SJSA1 (cell line): ENCODE measurements at regions not wholly inside any gene's neighbourhood (a gene's known extent, or its start where the extent isn't known, plus 50 kb on each side); places are given as distances from the start of the nearest gene placed in this dataset.

Experiments used
- DNase-seq, 2 experiments: peaks; one replicate each; pipeline ENCODE4 v3.0.0-alpha.2; 2015 to 2020; ENCODE audit warnings: low spot score in 2 of 2, low read depth in 1 of 2
- H3K27ac ChIP-seq: fragments of 250-450 bp; sonication (Bioruptor Pico); 2 replicates; pipeline ENCODE4 v1.5.1; 2020; ENCODE audit warnings: mild to moderate bottlenecking, moderate library complexity
- H3K27me3 ChIP-seq: fragments of 250-450 bp; sonication (Bioruptor Pico); replicated peaks from 2 replicates; pipeline ENCODE4 v1.5.1; 2020; ENCODE audit warnings: mild to moderate bottlenecking, moderate library complexity
- H3K36me3 ChIP-seq: fragments of 250-450 bp; sonication (Bioruptor Pico); 2 replicates; pipeline ENCODE4 v1.5.1; 2020; ENCODE audit warnings: mild to moderate bottlenecking
- H3K4me1 ChIP-seq: fragments of 250-450 bp; sonication (Bioruptor Pico); replicated peaks from 2 replicates; pipeline ENCODE4 v1.6.1; 2021; ENCODE audit warnings: mild to moderate bottlenecking
- H3K4me3 ChIP-seq: fragments of 250-450 bp; sonication (Bioruptor Pico); 2 replicates; pipeline ENCODE4 v1.5.1; 2020; ENCODE audit warnings: mild to moderate bottlenecking
- H3K9me3 ChIP-seq: fragments of 250-450 bp; sonication (Bioruptor Pico); replicated peaks from 2 replicates; pipeline ENCODE4 v1.5.1; 2020; ENCODE audit warnings: mild to moderate bottlenecking

DNA sequence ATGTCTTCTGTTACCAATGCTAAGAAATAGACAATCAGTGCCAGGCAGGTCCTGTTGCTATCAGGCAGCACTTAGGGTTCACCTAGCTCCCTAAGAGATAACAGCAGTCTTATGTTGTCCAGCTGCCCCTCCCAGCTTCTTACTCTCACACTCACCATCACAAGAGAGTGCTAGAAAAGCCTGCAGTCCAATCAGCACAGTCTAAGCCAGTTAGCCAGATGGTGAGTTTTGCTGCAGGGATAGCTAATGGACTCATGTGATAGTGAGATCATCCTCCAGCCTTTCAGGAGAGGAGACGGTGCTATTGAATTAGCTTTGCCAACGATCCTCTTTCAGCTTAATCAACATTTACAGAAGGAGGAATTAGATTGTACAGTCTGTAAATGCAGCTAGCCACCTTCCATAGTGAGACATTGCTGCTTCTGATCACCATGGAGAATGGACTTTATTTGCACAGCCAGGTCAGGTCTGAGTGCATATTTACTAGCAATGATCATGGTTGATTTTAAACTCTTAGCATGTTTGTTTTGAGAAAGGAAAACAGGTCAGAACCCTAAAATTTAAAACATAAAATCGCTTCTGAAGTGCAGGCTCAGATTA is 438.3 kb downstream of the CENPC start:
- no peaks in the 10 kb centered on the region for H3K36me3 ChIP-seq
- no peaks in the 10 kb centered on the region; the same call in 1 of the 2 replicates for H3K27me3 ChIP-seq
- no peak for DNase-seq
- H3K9me3 ChIP-seq = no peaks in the 10 kb centered on the region
- H3K27ac ChIP-seq = no peak overlapping the region
- H3K4me1 ChIP-seq = no peaks in the 10 kb centered on the region
- H3K4me3 ChIP-seq = no peak overlapping the region

DNA sequence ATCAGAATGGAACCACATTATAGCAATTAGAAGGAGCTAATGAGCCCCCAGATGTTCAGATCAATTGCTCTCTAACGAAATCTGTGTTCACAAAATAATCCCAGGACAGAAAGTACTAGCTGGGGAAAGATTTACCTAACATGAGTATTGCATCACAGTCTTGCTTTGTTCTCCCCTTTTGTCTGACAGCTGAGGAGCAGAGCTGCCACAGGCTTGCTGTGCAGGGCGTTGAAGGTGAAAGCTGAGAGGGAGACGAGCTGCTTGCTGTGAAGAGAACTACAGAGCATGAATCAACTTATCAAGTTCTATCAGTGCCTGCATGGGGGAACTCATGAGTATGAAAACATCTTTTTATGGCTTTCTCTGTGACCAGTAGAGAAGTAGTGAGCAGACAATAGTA is 441.2 kb downstream of the CENPC start:
- Histone ChIP-seq H3K4me3 (no peak overlapping the region), H3K36me3 (no peaks in the 10 kb centered on the region), H3K27me3 (no peaks in the 10 kb centered on the region), H3K4me1 (no peaks in the 10 kb centered on the region), H3K9me3 (peaks cover 4% of the 10 kb centered on the region; the same call in 1 of the 2 replicates), H3K27ac (no peak overlapping the region)
- DNase-seq = no peak

GRCh38 chr4:67103001-67103747 is 442.1 kb downstream of the CENPC start:
- no peak overlapping the region for H3K27ac ChIP-seq
- peaks cover 4% of the 10 kb centered on the region; the same call in 1 of the 2 replicates for H3K9me3 ChIP-seq
- H3K4me1 ChIP-seq = no peaks in the 10 kb centered on the region
- no peak for DNase-seq
- no peaks in the 10 kb centered on the region for H3K36me3 ChIP-seq
- no peak overlapping the region for H3K4me3 ChIP-seq
- no peaks in the 10 kb centered on the region for H3K27me3 ChIP-seq

DNA sequence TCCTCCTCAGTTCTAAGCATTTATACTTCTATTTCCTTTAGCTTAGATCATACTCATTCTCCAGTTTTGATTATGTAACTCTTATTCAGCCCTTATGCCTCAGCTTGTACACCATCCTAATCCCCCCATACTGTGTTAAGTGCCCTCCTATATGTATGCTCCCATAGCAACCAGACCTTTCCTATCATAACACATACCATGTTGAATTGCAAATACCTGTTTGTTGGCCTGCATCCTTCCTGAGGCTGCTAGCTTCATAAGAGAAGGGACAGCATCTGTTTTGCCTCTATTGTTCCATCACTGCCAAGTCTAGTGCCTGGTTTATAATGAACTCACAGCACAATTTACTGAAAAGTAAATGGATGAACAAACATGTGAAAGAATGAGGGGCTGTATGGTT is 443.7 kb downstream of the CENPC start:
- H3K27me3 ChIP-seq = no peaks in the 10 kb centered on the region
- peaks cover 4% of the 10 kb centered on the region; the same call in 1 of the 2 replicates for H3K9me3 ChIP-seq
- no peaks in the 10 kb centered on the region for H3K36me3 ChIP-seq
- no peaks in the 10 kb centered on the region for H3K4me1 ChIP-seq
- H3K27ac ChIP-seq = no peak overlapping the region
- H3K4me3 ChIP-seq = no peak overlapping the region
- DNase-seq = no peak

- no peaks in the 10 kb centered on the region for H3K4me1 ChIP-seq
- no peak for DNase-seq
- H3K4me3 ChIP-seq = no peak overlapping the region
- H3K27ac ChIP-seq = no peak overlapping the region
- no peaks in the 10 kb centered on the region; the same call in 1 of the 2 replicates for H3K27me3 ChIP-seq
- H3K36me3 ChIP-seq = no peaks in the 10 kb centered on the region
- H3K9me3 ChIP-seq = no peaks in the 10 kb centered on the region
Measured at GRCh38 chr4:67092351-67092750, 453.0 kb downstream of the CENPC start.

GRCh38 chr4:67091673-67092072 is 453.6 kb downstream of the CENPC start:
- H3K9me3 ChIP-seq = no peaks in the 10 kb centered on the region
- no peaks in the 10 kb centered on the region; the same call in 1 of the 2 replicates for H3K27me3 ChIP-seq
- no peaks in the 10 kb centered on the region for H3K36me3 ChIP-seq
- H3K27ac ChIP-seq = no peak overlapping the region
- H3K4me1 ChIP-seq = no peaks in the 10 kb centered on the region
- DNase-seq = no peak
- no peak overlapping the region for H3K4me3 ChIP-seq

- Histone ChIP-seq H3K4me3 (no peak overlapping the region), H3K4me1 (no peaks in the 10 kb centered on the region), H3K36me3 (no peaks in the 10 kb centered on the region), H3K9me3 (no peaks in the 10 kb centered on the region), H3K27ac (no peak overlapping the region), H3K27me3 (no peaks in the 10 kb centered on the region; the same call in 1 of the 2 replicates)
- no peak for DNase-seq
Measured at GRCh38 chr4:67087897-67088296, 457.4 kb downstream of the CENPC start.

DNA sequence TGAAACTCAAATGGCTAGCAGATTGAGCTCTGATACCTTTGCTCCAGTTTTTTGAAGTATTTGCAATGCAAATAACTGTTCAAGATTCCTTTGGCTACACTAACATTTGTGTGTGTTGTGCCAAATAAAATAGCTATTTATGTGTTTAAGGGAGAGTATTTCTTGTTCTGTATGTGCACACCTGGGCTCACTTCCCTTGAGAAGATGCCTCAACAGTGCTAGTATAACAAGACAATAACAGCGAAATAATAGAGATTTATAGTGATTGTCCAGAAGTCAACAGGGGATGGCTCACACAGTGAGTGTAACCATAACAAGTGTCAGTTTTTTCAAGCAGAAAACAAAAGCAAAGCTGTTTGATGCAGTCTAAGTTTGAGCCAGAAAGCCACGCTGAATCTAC is 460.5 kb downstream of the CENPC start:
- no peaks in the 10 kb centered on the region for H3K36me3 ChIP-seq
- no peak overlapping the region for H3K27ac ChIP-seq
- DNase-seq = no peak
- 0 out of 2 replicates have a peak, but pooled peaks cover 5% of the 10 kb centered on the region for H3K4me1 ChIP-seq
- H3K27me3 ChIP-seq = no peaks in the 10 kb centered on the region; the same call in 1 of the 2 replicates
- H3K4me3 ChIP-seq = no peak overlapping the region
- no peaks in the 10 kb centered on the region for H3K9me3 ChIP-seq

GRCh38 chr4:67083496-67083895 is 461.8 kb downstream of the CENPC start:
- Histone ChIP-seq H3K27me3 (no peaks in the 10 kb centered on the region), H3K4me3 (no peak overlapping the region), H3K9me3 (no peaks in the 10 kb centered on the region), H3K36me3 (no peaks in the 10 kb centered on the region), H3K27ac (no peak overlapping the region), H3K4me1 (0 out of 2 replicates have a peak, but pooled peaks cover 7% of the 10 kb centered on the region)
- no peak for DNase-seq

GRCh38 chr4:67082746-67083145 is 462.6 kb downstream of the CENPC start:
- Histone ChIP-seq H3K27me3 (no peaks in the 10 kb centered on the region), H3K9me3 (no peaks in the 10 kb centered on the region), H3K27ac (no peak overlapping the region), H3K4me3 (no peak overlapping the region), H3K4me1 (0 out of 2 replicates have a peak, but pooled peaks cover 7% of the 10 kb centered on the region), H3K36me3 (no peaks in the 10 kb centered on the region)
- no peak for DNase-seq

DNA sequence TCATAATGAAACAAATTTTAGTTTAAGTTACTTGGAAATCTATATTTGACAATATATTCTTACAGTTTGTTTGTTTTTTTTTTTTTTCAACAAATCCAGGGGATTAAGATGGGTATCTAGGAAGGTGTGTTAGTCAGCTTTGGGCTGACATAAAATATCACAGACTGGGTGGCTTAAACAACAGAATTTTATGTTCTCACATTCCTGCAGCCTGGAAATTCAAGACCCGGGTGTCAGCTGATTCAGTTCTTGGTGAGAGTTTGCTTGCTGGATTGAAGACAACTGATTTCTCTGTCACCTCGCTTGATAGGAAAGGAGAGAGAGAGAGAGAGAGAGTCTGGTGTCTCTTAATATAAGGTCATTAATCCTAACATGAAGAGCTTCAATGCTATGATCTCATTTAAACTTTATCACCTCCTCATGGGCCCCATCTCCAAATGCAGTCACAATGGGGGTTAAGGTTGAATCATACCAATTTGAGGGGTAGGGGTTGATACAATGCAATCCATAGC is 465.2 kb downstream of the CENPC start:
- H3K4me1 ChIP-seq = 0 out of 2 replicates have a peak, but pooled peaks cover 7% of the 10 kb centered on the region
- no peaks in the 10 kb centered on the region for H3K36me3 ChIP-seq
- DNase-seq = peak in 1 of 2 experiments; percentile 25
- H3K9me3 ChIP-seq = no peaks in the 10 kb centered on the region
- no peak overlapping the region for H3K27ac ChIP-seq
- H3K4me3 ChIP-seq = no peak overlapping the region
- no peaks in the 10 kb centered on the region for H3K27me3 ChIP-seq

GRCh38 chr4:67071641-67072040 is 473.7 kb downstream of the CENPC start:
- H3K9me3 ChIP-seq = no peaks in the 10 kb centered on the region
- H3K27me3 ChIP-seq = no peaks in the 10 kb centered on the region
- H3K27ac ChIP-seq = no peak overlapping the region
- no peaks in the 10 kb centered on the region for H3K36me3 ChIP-seq
- no peaks in the 10 kb centered on the region for H3K4me1 ChIP-seq
- no peak overlapping the region for H3K4me3 ChIP-seq
- DNase-seq = no peak

GRCh38 chr4:67055319-67055718 is 490.0 kb downstream of the CENPC start:
- Histone ChIP-seq H3K36me3 (no peaks in the 10 kb centered on the region), H3K4me3 (no peak overlapping the region), H3K27ac (no peak overlapping the region), H3K27me3 (no peaks in the 10 kb centered on the region), H3K9me3 (no peaks in the 10 kb centered on the region), H3K4me1 (no peaks in the 10 kb centered on the region)
- no peak for DNase-seq

DNA sequence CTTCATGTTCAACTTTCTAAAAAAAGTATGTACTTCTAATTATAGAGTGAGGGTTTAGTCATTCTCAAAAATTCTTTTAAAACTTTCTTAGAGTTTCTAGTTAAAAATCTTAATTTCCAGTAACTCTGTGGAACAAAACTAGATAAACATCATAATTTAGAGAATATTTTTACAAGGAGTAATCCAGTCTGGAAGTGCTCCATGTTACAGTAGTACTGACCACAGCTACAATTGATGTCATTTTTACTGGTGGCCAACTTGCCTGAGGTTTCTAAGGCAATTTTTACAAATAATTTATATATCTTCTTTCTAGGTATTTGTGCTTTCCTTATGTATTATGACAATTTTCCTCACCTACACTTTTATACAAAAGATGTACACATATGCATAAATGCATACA is 490.4 kb downstream of the CENPC start:
- Histone ChIP-seq H3K36me3 (no peaks in the 10 kb centered on the region), H3K4me1 (no peaks in the 10 kb centered on the region), H3K27ac (no peak overlapping the region), H3K4me3 (no peak overlapping the region), H3K9me3 (no peaks in the 10 kb centered on the region), H3K27me3 (no peaks in the 10 kb centered on the region)
- DNase-seq = no peak
